Neutrophil (primary cell): ENCODE measurements at regions not wholly inside any gene's neighbourhood (a gene's known extent, or its start where the extent isn't known, plus 50 kb on each side); places are given as distances from the start of the nearest gene placed in this dataset.

Experiments
- H3K27ac ChIP-seq: fragments of 200-600 bp; sonication (generic); 2 replicates; pipeline ENCODE4 v1.5.1; 2016; ENCODE audit warnings: mild to moderate bottlenecking, moderate library complexity
- H3K27me3 ChIP-seq: fragments of 200-600 bp; sonication (generic); 2 replicates; pipeline ENCODE4 v1.6.0; 2016; ENCODE audit warnings: mild to moderate bottlenecking
- H3K36me3 ChIP-seq: fragments of 200-600 bp; sonication (generic); 2 replicates; pipeline ENCODE4 v1.5.1; 2017
- H3K4me1 ChIP-seq, 2 experiments: fragments of 200-600 bp in 1 of 2; sonication (generic) in 1 of 2; 1 replicate in 1 of 2; 2 replicates in 1 of 2; pipeline versions ENCODE4 v1.5.1 to v1.6.1; 2013 to 2016; ENCODE audit warnings: low read depth in 1 of 2, low read length in 1 of 2, mild to moderate bottlenecking in 1 of 2, moderate library complexity in 1 of 2; ENCODE audit not compliant: control insufficient read depth in 1 of 2, insufficient read depth in 1 of 2
- H3K4me3 ChIP-seq, 2 experiments: fragments of 200-600 bp in 1 of 2; sonication (generic) in 1 of 2; 1 replicate in 1 of 2; 2 replicates in 1 of 2; pipeline ENCODE4 v1.5.1; 2013 to 2016; ENCODE audit warnings: low read depth in 1 of 2, low read length in 1 of 2, mild to moderate bottlenecking in 1 of 2, moderate library complexity in 1 of 2
- H3K9me3 ChIP-seq: fragments of 200-600 bp; sonication (generic); 2 replicates; pipeline ENCODE4 v1.5.1; 2016
- CTCF ChIP-seq: fragments of 200-600 bp; sonication (generic); IDR thresholded peaks from 2 replicates; pipeline ENCODE4 v1.5.1; 2016; ENCODE audit warnings: antibody characterized with exemption

DNA sequence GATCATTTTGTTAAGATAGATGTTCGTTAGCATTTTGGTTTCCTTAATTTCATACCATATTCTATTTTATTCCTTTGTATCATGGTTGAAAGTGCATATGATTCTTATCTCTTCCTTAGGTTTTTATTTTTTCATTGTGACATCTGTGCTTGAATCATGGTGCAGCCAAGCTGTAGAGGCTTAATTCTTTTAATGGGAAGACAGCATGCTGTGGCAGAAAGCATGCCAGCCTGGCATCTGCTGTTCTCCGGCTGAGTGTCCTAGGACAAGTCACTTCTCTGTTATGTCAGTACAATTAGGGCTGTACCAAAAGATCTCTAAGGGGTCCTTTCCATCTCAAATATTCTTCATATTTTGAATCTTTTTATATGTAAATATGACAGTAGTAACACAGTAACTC is 68.5 kb upstream of the PMFBP1 start:
- H3K4me1 ChIP-seq: no peaks in the 10 kb centered on the region
- H3K27me3 ChIP-seq: no peaks in the 10 kb centered on the region
- no peak for TF ChIP-seq CTCF

DNA sequence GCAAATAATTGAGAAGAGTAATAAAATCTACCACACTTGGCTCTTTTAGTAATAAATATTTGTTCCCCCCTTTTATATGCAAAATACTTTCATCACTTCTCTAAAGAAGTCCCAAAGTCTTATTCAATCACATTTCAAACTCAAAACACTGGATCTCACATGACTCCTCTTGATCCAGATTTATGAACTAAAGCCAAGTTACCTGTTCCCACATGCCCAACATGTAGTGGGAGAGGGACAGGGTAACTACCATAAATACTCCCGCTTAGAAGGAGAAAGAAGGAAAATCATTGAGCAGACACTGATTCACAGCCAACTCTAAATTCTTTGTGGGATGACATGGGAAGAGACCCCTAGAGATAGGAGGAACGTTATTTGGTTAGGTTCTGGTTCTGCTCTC is 64.9 kb upstream of the PMFBP1 start:
- Histone ChIP-seq H3K27ac (no peak overlapping the region), H3K36me3 (no peaks in the 10 kb centered on the region), H3K9me3 (no peaks in the 10 kb centered on the region), H3K4me3 (no peak overlapping the region), H3K4me1 (no peaks in the 10 kb centered on the region), H3K27me3 (no peaks in the 10 kb centered on the region)
- no peak for TF ChIP-seq CTCF

More for the DNA sequence above, 68.5 kb upstream of the PMFBP1 start:
- no peak overlapping the region for H3K4me3 ChIP-seq
- no peaks in the 10 kb centered on the region for H3K9me3 ChIP-seq
- no peak overlapping the region for H3K27ac ChIP-seq
- H3K36me3 ChIP-seq: no peaks in the 10 kb centered on the region

DNA sequence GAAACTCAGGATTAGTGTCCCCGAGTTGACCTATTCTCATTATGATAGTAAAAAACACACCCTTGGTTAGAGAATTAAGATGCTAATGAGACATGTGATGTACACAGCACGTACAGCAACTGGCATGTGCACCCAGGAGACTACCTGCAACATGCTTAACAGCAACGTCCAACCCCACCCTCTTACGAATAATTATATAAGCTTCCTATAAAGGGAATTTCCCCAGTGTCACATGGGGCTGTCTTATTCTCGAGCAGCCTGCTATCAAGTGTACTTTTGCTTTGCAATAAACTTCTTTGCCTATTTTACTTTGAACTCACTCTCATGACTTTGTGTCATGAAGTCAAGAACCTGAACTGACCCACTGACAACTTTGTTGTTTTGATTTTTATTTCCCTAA is 62.4 kb upstream of the PMFBP1 start:
- H3K36me3 ChIP-seq: no peaks in the 10 kb centered on the region

GRCh38 chr16:72228014-72228413 is 56.1 kb upstream of the PMFBP1 start:
- Histone ChIP-seq H3K27ac (no peak overlapping the region), H3K27me3 (no peaks in the 10 kb centered on the region), H3K36me3 (no peaks in the 10 kb centered on the region), H3K4me1 (peaks cover 0 to 8% of the 10 kb centered on the region in 2 experiments), H3K4me3 (no peak overlapping the region), H3K9me3 (no peaks in the 10 kb centered on the region)
- no peak for TF ChIP-seq CTCF

More for the DNA sequence above, 62.4 kb upstream of the PMFBP1 start:
- TF ChIP-seq CTCF: no peak
- no peaks in the 10 kb centered on the region for H3K4me1 ChIP-seq
- H3K4me3 ChIP-seq: no peak overlapping the region
- no peaks in the 10 kb centered on the region for H3K9me3 ChIP-seq
- H3K27me3 ChIP-seq: no peaks in the 10 kb centered on the region
- no peak overlapping the region for H3K27ac ChIP-seq

DNA sequence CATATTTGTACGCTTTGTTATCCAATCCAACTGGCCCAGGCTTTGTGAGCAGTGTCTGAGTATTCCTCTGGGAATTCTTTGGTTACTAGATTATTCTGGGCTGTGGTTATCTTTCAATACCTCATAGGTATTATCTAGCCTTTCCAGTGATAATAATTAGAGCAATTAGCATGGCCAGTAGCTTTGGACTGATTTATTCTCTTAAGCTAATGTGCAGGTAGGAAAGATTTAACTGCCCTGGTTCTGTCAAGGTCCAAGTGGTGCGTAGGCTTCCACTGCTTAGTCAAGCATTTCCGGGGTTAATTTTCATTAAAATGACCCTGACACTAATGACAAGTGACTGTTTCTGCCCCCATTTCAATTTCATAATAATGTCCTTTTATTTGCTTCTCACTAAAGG is 54.2 kb upstream of the PMFBP1 start:
- H3K27me3 ChIP-seq: no peaks in the 10 kb centered on the region
- no peaks in the 10 kb centered on the region for H3K9me3 ChIP-seq
- TF ChIP-seq CTCF: no peak
- H3K4me3 ChIP-seq: no peak overlapping the region
- peaks cover 0 to 8% of the 10 kb centered on the region in 2 experiments for H3K4me1 ChIP-seq
- H3K36me3 ChIP-seq: no peaks in the 10 kb centered on the region
- H3K27ac ChIP-seq: no peak overlapping the region

DNA sequence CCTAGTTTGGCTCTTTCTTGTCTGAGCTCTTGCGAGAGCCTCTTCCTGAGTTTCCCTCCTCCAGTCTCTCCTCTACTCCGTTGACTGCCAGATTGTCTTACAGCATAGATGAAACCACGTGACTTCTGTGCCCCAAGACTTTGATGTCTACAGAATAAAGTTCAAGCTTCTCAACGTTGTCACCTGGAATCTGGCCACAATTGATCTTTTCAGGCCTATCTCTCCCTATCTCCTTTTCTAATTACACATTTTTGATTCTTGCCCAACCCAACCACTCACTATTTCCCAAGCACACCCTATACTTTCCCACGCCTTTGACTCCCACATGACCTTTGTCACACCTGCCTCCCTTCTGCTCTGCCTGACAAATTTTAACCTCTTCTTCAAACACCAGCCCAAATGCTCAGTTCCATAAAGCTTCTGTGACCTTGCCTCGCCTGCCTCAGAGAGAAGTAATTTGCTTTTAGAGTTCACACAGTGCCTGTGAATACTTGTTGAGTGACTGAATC is 52.4 kb upstream of the PMFBP1 start:
- Histone ChIP-seq H3K27me3 (no peaks in the 10 kb centered on the region), H3K4me1 (peaks cover 0 to 8% of the 10 kb centered on the region in 2 experiments), H3K9me3 (no peaks in the 10 kb centered on the region), H3K27ac (no peak overlapping the region), H3K36me3 (no peaks in the 10 kb centered on the region), H3K4me3 (no peak overlapping the region)
- no peak for TF ChIP-seq CTCF
